IPS-18c (cell line): ENCODE measurements at regions not wholly inside any gene's neighbourhood (a gene's known extent, or its start where the extent isn't known, plus 50 kb on each side); places are given as distances from the start of the nearest gene placed in this dataset.

Experiments
- H3K4me3 ChIP-seq: 2 replicates; pipeline ENCODE4 v1.7.0; 2013; ENCODE audit warnings: low read depth, mild to moderate bottlenecking, low read length, moderate library complexity; ENCODE audit not compliant: insufficient read depth
- H3K9me3 ChIP-seq: one replicate; pipeline ENCODE4 v1.6.1; 2013; ENCODE audit warnings: mild to moderate bottlenecking, low read length, moderate library complexity; ENCODE audit not compliant: control insufficient read depth, insufficient read depth

DNA sequence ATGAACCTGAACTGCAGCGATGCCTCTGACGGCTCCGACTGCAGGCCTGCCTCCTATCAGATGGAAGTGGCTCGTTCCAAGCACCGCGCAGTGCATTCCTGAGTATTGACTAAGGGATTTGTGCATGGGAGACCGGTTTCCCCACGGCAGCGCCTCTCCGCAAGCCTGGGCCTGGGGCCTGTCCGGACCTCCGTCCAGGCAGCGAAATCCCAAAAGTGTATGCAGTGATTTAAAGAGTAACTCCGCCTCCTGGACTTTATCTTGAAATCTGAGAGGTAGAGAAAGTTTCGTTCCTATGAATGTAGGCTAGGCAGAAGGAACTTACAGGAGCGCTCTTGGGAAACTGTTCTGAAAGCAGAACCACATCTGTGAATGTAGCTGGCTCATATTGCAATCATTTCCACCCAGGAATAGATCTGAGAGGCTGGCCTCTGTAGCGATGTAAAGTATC lies 106.2 kb upstream of the CELF2 start:
- Histone ChIP-seq H3K9me3 (no peaks in the 10 kb centered on the region), H3K4me3 (no peak overlapping the region)

DNA sequence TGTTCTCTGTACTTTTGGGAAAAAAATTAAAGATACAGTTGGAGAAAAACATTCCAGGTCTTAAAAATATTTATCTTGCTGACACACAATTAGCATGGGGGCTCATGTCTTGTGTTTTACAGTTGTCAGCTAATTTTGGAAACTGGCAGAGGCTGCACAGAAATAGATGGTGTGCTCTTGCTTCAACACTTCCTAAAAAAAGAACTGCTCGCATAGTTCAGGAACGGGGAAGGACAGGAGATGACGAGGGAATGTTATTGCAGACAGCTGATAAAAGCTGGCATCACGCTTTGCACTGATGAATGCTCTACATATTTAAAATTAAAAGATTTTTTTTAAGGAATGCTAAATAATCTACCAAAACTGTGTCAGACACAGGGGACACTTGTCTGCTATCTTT lies 103.5 kb upstream of the CELF2 start:
- Histone ChIP-seq H3K4me3 (no peak overlapping the region), H3K9me3 (no peaks in the 10 kb centered on the region)

- H3K9me3 ChIP-seq = no peaks in the 10 kb centered on the region
- no peak overlapping the region for H3K4me3 ChIP-seq
These were observed 102.5 kb upstream of the CELF2 start for GRCh38 chr10:10915215-10915614.

DNA sequence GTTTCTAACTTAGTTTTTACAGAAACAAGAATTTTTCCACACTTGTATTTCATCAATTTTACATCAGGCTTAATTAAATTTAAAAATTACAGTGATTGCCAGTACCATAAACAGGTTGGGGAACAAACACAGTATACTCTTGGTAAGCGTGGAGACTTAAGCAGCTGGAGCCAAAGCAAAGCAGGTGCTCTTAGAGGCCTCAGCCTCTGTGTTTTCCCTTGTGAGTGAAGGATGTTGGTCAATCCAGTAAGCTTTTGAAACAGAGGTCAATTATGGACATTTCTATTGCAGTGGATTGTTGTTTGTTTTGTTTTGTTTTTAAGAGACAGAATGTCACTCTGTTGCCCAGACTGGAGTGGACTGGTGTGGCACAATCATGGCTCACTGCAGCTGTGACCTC lies 100.6 kb upstream of the CELF2 start:
- no peaks in the 10 kb centered on the region for H3K9me3 ChIP-seq
- no peak overlapping the region for H3K4me3 ChIP-seq

- no peak overlapping the region for H3K4me3 ChIP-seq
- H3K9me3 ChIP-seq = no peaks in the 10 kb centered on the region
These were observed 97.7 kb upstream of the CELF2 start for GRCh38 chr10:10919976-10920375.

GRCh38 chr10:10921826-10922461 lies 95.7 kb upstream of the CELF2 start:
- Histone ChIP-seq H3K9me3 (no peaks in the 10 kb centered on the region), H3K4me3 (no peak overlapping the region)

DNA sequence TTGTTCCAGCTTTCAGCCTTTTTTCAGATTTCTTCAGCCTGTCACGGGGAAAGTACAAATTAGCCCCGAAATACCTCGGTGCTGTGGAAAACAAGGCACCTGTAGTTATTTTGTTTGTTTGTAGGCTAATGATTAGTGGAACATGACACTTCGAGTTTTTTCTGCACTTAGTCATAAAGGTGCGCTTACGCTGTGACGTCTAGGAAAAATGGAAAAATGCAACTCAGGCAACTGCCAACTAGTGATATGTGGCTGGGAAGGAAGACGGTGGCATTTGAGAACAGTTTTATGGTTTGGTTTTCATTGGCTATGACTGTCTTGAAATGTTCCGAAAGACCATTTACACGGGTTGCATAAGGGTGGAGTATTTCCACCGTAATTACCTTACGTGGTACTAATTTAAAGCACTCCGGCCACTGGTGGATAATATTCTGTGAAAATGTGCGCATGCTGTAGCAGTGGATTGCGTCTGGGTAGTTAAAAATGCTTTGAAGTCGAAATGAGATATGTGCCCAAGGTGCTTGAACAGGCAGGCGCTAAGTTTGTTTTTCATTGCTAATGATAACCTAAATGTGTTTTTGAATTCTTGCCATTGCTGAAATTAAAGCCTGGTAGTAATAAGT lies 94.5 kb upstream of the CELF2 start:
- no peaks in the 10 kb centered on the region for H3K9me3 ChIP-seq
- H3K4me3 ChIP-seq = no peak overlapping the region

GRCh38 chr10:10925667-10926066 lies 92.0 kb upstream of the CELF2 start:
- Histone ChIP-seq H3K4me3 (no peak overlapping the region), H3K9me3 (no peaks in the 10 kb centered on the region)

DNA sequence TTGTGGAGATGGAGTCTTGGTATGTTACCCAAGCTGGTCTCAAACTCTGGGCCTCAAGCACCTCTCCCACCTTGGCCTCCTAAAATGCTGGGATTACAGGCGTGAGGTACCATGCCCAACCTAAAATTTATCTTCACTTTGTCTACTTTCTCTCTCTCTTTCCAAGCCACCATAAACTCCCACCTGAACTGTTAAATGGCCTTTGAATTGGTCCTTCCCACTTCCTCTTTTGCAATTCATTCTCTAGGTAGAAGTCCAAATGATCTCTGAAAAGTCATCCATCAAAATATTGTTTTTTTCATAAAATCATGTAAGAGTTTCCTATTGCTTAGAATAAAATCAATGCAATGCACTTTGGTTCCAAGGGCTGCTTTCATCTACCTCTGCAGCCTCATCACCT lies 90.1 kb upstream of the CELF2 start:
- Histone ChIP-seq H3K4me3 (no peak overlapping the region), H3K9me3 (no peaks in the 10 kb centered on the region)

DNA sequence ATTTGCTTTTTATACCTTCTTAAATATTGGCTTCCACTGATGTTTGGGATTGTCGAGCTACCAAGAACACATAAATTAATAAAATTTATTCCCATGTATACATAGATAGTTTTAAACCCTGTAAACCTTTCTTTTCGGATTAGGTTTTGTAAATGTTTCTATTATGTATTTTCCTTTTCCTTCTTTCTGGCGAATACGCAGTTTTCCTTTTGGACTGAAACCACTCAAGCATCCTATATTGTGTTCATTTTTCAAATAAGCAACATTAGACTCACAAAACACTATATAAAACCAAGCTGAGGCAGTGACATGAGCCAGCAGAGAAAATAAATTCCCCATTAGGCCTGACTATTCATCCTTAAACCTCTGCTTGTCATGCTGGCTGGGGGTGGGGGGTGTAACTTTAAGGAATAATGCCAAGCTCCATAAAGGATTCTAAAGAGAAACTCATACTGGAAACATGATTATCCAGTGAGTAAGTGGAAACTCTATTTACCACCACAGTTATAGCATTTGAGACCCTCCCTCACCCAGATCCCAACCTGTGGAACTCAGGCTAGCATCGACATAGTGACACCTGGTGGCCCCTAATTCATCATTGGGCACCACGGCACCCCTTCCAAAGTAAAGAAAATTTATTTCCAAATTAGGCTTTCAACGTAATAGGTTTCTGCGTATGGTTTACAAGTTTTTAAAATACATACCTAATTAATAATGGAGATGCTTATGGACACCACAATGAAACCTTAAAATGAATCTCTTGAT lies 86.5 kb upstream of the CELF2 start:
- H3K9me3 ChIP-seq = no peaks in the 10 kb centered on the region
- no peak overlapping the region for H3K4me3 ChIP-seq

- H3K4me3 ChIP-seq = no peak overlapping the region
- H3K9me3 ChIP-seq = no peaks in the 10 kb centered on the region
These were observed 82.6 kb upstream of the CELF2 start for GRCh38 chr10:10935032-10935431.

GRCh38 chr10:10938676-10939075 lies 79.0 kb upstream of the CELF2 start:
- Histone ChIP-seq H3K4me3 (no peak overlapping the region), H3K9me3 (no peaks in the 10 kb centered on the region)

DNA sequence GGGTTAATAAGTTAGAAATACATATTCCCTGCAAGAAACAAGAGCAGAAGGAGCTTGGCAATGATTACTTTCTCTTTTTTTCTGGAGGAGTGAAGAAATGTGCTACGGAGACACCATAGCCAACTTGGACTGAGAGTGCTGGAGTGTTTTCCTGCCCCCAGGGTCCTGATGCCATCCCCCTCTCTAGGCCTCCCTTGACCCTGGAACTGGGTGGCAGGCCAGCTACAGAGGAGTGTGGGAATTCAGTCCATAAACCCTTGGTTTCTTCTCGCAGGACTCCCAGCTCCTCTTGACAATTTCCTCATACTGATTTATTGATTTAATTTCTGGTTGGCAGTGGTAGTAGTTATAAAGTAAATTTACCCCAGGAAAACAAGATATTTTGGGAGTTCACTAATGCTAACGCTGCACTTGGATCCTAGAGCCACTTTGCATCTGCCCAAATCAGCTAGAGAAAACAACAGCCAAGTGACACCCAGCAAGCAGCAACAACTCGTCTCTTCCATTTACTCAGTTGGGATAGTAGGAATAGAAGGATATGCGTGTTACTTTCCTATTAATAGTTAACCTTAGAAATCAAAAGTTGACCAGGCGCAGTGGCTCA lies 76.4 kb upstream of the CELF2 start:
- Histone ChIP-seq H3K4me3 (no peak overlapping the region), H3K9me3 (peaks cover 5% of the 10 kb centered on the region)

DNA sequence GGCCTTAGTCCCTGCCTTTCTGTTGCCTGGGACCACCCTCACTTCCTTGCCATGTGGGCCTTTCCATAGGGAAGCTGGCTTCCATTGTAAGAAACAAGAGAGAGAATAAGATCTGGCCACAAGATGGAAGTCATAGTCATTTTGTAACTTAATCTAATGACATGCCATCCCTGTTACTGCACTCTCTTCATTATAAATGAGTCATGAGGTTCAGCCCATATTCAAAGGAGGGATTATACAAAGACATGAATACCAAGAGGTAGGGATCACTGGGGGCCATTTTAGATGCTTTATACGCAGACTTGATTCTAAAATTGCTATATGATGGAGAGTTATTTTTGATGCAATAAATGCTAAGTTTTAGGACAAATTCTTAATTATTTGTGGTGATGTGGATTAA lies 75.2 kb upstream of the CELF2 start:
- peaks cover 5% of the 10 kb centered on the region for H3K9me3 ChIP-seq
- no peak overlapping the region for H3K4me3 ChIP-seq

GRCh38 chr10:10946081-10946480 lies 71.6 kb upstream of the CELF2 start:
- peaks cover 5% of the 10 kb centered on the region for H3K9me3 ChIP-seq
- no peak overlapping the region for H3K4me3 ChIP-seq

GRCh38 chr10:10946801-10947200 lies 70.9 kb upstream of the CELF2 start:
- H3K9me3 ChIP-seq = peaks cover 5% of the 10 kb centered on the region
- H3K4me3 ChIP-seq = no peak overlapping the region

- Histone ChIP-seq H3K9me3 (no peaks in the 10 kb centered on the region), H3K4me3 (no peak overlapping the region)
These were observed 66.0 kb upstream of the CELF2 start for GRCh38 chr10:10951675-10952074.

- no peak overlapping the region for H3K4me3 ChIP-seq
These were observed 64.9 kb upstream of the CELF2 start for GRCh38 chr10:10952800-10953199.

More at GRCh38 chr10:10952800-10953199, 64.9 kb upstream of the CELF2 start:
- no peaks in the 10 kb centered on the region for H3K9me3 ChIP-seq
